ENCODE measurements at regions not wholly inside any gene's neighbourhood (a gene's known extent, or its start where the extent isn't known, plus 50 kb on each side); places are given as distances from the start of the nearest gene placed in this dataset.

- no peak for TF ChIP-seq CTCF (IDR thresholded peaks at IDR 0.05)
- no peak for TF ChIP-seq EP300 (IDR thresholded peaks at IDR 0.05)
- TF ChIP-seq POLR2AphosphoS5 (IDR thresholded peaks at IDR 0.05), result no peak
Observed at GRCh38 chrX:42384956-42385355, 393.0 kb downstream of the PPP1R2C start.

All from sigmoid colon (tissue), 4 donors.